ENCODE measurements at regions not wholly inside any gene's neighbourhood (a gene's known extent, or its start where the extent isn't known, plus 50 kb on each side); places are given as distances from the start of the nearest gene placed in this dataset.

DNA sequence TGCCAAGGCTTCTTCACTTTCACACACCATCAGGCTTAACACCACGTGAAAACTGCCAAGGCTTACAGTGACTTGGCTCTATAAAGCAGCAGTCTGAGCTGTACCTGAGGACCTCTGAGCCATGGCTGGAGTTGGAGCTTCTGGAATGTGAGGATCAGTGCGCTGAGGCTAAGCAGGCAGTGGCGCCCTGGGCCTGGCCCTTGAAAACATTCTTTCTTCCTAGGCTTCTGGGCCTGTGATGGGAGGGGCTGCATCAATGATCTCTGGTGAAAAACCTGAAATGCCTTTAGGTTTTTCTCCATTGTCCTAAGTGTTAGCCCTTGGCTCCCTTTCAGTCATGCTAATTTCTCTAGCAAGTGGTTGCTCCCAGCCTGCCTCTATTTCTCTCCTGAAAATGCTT is 192.5 kb upstream of the PCDH20 start:
- 50 to 77% (median 68%) methylated on average over 1 to 3 of the region's 3 CpGs for WGBS, 4 donors
- H3K4me1 ChIP-seq (replicated peaks in 1 of 2), result no peaks in the 10 kb centered on the region
- H3K4me3 ChIP-seq, result no peak overlapping the region
- DNase-seq, result no peak
- TF ChIP-seq POLR2A (IDR thresholded peaks at IDR 0.05), result no peak
- TF ChIP-seq CTCF (IDR thresholded peaks at IDR 0.05), result no peak
- H3K36me3 ChIP-seq (replicated peaks in 1 of 2), result no peaks in the 10 kb centered on the region
- intact Hi-C loops (cut with DNase I), result no loop called here
- no peak overlapping the region for H3K27ac ChIP-seq
- no peaks in the 10 kb centered on the region for H3K27me3 ChIP-seq
- H3K9me3 ChIP-seq (replicated peaks in 1 of 3), result no peaks in the 10 kb centered on the region

DNA sequence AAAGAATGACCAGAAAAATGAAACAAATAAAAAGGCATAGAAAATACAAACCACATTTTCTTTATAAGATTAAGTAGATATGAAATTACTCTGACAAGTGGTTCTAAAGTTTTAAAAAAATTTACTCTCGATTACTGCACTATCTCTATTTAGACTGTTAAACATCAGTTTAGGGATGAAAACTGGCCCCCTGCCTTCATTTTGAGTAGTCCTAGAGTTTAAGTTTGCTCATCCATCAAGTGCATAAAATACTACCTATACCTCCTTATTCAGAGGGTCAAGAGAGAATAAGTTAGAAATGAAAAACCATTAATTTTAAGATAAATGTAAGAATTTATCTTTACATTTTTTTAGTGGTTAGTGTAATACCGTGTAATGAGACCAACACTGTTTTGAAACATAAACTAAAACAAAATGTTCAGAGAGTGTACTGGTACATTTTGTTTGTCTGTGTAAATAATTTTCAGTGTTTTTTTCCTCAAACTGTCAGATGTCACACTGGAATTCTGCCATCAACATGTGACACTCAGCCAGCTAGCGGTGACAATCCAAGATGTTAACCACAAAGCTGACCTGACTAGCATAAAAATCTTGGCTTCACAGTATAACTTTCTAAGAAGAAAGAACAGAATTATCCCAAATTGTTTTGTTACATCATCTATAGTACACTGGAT is 184.8 kb upstream of the PCDH20 start:
- WGBS, 4 donors, result 49 to 70% (median 60%) methylated on average over 3 of the region's 3 CpGs
- H3K4me3 ChIP-seq, result no peak overlapping the region
- TF ChIP-seq POLR2A (IDR thresholded peaks at IDR 0.05) (no peak), CTCF (IDR thresholded peaks at IDR 0.05) (no peak)

DNA sequence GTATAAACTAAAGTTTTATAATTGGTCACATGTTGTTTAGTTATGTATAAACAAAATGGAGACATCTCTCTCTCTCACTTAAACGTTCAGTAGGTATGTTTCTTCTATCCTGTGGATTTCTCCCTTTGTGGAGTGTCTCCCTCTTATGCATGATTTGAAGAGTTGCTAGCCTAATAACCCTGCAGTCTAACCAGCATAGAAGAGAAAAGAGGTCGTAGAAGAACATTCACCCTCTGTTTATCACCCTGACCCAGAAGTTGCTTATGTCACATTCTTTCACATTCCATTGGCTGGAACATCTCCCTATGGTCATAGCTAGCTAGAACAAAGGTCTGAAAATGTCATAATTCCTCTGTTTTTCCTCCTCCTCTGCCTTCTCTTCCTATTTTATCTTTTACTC is 176.8 kb upstream of the PCDH20 start:
- intact Hi-C loops (cut with DNase I), result no loop called here
- Histone ChIP-seq H3K27me3 (no peaks in the 10 kb centered on the region), H3K9me3 (replicated peaks in 1 of 3) (no peaks in the 10 kb centered on the region), H3K4me1 (replicated peaks in 1 of 2) (no peaks in the 10 kb centered on the region), H3K36me3 (replicated peaks in 1 of 2) (no peaks in the 10 kb centered on the region), H3K27ac (no peak overlapping the region), H3K4me3 (no peak overlapping the region)
- 19 to 32% (median 27%) methylated on average over 2 of the region's 2 CpGs for WGBS, 4 donors
- no peak for DNase-seq
- TF ChIP-seq POLR2A (IDR thresholded peaks at IDR 0.05), result no peak
- TF ChIP-seq CTCF (IDR thresholded peaks at IDR 0.05), result no peak

More for the DNA sequence above, 184.8 kb upstream of the PCDH20 start:
- H3K9me3 ChIP-seq (replicated peaks in 1 of 3), result no peaks in the 10 kb centered on the region
- H3K36me3 ChIP-seq (replicated peaks in 1 of 2), result no peaks in the 10 kb centered on the region
- H3K27me3 ChIP-seq, result no peaks in the 10 kb centered on the region
- intact Hi-C loops (cut with DNase I), result no loop called here
- no peak overlapping the region for H3K27ac ChIP-seq
- DNase-seq, result no peak
- H3K4me1 ChIP-seq (replicated peaks in 1 of 2), result no peaks in the 10 kb centered on the region

- 63 to 73% (median 71%) methylated on average over 1 of the region's 1 CpG for WGBS, 4 donors
- Histone ChIP-seq H3K4me1 (replicated peaks in 1 of 2) (no peaks in the 10 kb centered on the region), H3K27me3 (no peaks in the 10 kb centered on the region), H3K27ac (no peak overlapping the region), H3K9me3 (replicated peaks in 1 of 3) (no peaks in the 10 kb centered on the region), H3K36me3 (replicated peaks in 1 of 2) (no peaks in the 10 kb centered on the region), H3K4me3 (no peak overlapping the region)
- no peak for DNase-seq
- intact Hi-C loops (cut with DNase I), result no loop called here
- TF ChIP-seq CTCF (IDR thresholded peaks at IDR 0.05) (no peak), POLR2A (IDR thresholded peaks at IDR 0.05) (no peak)
These were observed 160.3 kb upstream of the PCDH20 start for GRCh38 chr13:61575973-61576372.
